ENCODE measurements at regions not wholly inside any gene's neighbourhood (a gene's known extent, or its start where the extent isn't known, plus 50 kb on each side); places are given as distances from the start of the nearest gene placed in this dataset.
"Not testable (repeated sequence)": the region's sequence is repeated elsewhere in the genome, so short reads cannot be mapped to it uniquely, and the experiment has no call there.

GRCh38 chr3:78088006-78088405 lies 1048.1 kb downstream of the ROBO2 start:
- no peak for ATAC-seq

GRCh38 chr3:78090382-78090781 lies 1050.5 kb downstream of the ROBO2 start:
- ATAC-seq = no peak

GRCh38 chr3:78091478-78092119 lies 1051.7 kb downstream of the ROBO2 start:
- no peak for ATAC-seq

GRCh38 chr3:78092574-78092973 lies 1052.7 kb downstream of the ROBO2 start:
- ATAC-seq = not testable (repeated sequence)

- ATAC-seq = no peak
Measured at GRCh38 chr3:78096488-78097255, 1056.8 kb downstream of the ROBO2 start.

GRCh38 chr3:78098367-78098766 lies 1058.5 kb downstream of the ROBO2 start:
- ATAC-seq = no peak

- ATAC-seq = no peak
Measured at GRCh38 chr3:78101384-78101783, 1061.5 kb downstream of the ROBO2 start.

GRCh38 chr3:78108269-78108961 lies 1068.5 kb downstream of the ROBO2 start:
- not testable (repeated sequence) for ATAC-seq

GRCh38 chr3:78112291-78113010 lies 1072.6 kb downstream of the ROBO2 start:
- no peak for ATAC-seq

- no peak for ATAC-seq
Measured at GRCh38 chr3:78115983-78116382, 1076.1 kb downstream of the ROBO2 start.

GRCh38 chr3:78116874-78117273 lies 1077.0 kb downstream of the ROBO2 start:
- no peak for ATAC-seq

- ATAC-seq = no peak
Measured at GRCh38 chr3:78123058-78123457, 1083.2 kb downstream of the ROBO2 start.

- ATAC-seq = no peak
Measured at GRCh38 chr3:78129707-78130106, 1089.8 kb downstream of the ROBO2 start.

GRCh38 chr3:78130741-78131290 lies 1090.9 kb downstream of the ROBO2 start:
- ATAC-seq = no peak

- no peak for ATAC-seq
Measured at GRCh38 chr3:78134496-78134895, 1094.6 kb downstream of the ROBO2 start.

- no peak for ATAC-seq
Measured at GRCh38 chr3:78139166-78139565, 1099.3 kb downstream of the ROBO2 start.

- no peak for ATAC-seq
Measured at GRCh38 chr3:78140274-78140673, 1100.4 kb downstream of the ROBO2 start.

GRCh38 chr3:78140866-78141265 lies 1101.0 kb downstream of the ROBO2 start:
- ATAC-seq = no peak

- no peak for ATAC-seq
Measured at GRCh38 chr3:78141269-78141668, 1101.4 kb downstream of the ROBO2 start.

- no peak for ATAC-seq
Measured at GRCh38 chr3:78143000-78143399, 1103.1 kb downstream of the ROBO2 start.

GRCh38 chr3:78148986-78149717 lies 1109.3 kb downstream of the ROBO2 start:
- no peak for ATAC-seq

- peak; percentile 17 for ATAC-seq
Measured at GRCh38 chr3:78153973-78154372, 1114.1 kb downstream of the ROBO2 start.
